H4 (cell line): ENCODE measurements at regions not wholly inside any gene's neighbourhood (a gene's known extent, or its start where the extent isn't known, plus 50 kb on each side); places are given as distances from the start of the nearest gene placed in this dataset.
"Not testable (repeated sequence)": the region's sequence is repeated elsewhere in the genome, so short reads cannot be mapped to it uniquely, and the experiment has no call there.

Experiments used
- DNase-seq: peaks from one replicate; pipeline ENCODE4 v3.0.0-alpha.2; 2015; ENCODE audit warnings: low spot score

DNA sequence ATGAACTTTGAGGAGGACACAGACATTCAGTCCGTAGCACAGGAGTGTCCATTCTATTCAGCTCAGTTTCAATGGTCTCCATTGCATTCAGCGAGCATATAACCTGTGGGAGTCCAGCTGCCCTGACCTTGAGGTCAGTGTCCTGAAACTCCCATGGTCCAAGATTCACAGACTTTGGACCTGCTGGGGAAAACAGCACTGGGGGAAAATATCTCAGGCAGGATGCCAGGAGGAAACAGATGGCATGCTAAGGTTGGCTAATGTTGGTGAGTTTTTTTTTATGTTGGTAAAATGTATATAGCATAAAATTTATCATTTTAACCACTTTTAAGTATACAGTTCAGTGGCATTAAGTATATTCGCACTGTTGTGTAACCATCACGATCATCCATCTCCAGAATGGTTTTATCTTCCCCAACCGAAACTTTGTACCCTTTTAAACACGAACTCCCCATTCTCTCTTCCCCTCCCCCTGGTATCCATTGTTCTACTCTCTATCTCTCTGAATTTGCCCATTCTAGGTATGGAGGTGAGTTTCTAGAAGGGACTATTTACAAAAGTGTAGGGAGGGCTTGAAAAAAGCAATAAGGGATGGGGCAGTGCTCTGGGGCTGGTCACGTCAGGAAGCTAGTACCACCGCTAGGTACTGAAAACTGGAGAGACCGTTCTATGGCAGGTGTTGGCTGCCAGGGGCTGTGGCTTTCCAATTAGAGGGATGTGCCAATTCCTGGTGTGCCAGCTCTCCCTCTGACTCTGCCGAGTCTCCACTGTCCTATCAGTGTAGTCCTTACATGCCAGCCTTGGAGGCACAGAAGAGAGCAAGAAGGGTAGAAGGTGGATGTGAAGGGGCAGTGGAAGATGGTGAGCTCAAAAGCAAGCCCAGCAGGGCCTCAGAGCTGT, 85.3 kb downstream of the FOXD2 start:
- DNase-seq, result no peak

DNA sequence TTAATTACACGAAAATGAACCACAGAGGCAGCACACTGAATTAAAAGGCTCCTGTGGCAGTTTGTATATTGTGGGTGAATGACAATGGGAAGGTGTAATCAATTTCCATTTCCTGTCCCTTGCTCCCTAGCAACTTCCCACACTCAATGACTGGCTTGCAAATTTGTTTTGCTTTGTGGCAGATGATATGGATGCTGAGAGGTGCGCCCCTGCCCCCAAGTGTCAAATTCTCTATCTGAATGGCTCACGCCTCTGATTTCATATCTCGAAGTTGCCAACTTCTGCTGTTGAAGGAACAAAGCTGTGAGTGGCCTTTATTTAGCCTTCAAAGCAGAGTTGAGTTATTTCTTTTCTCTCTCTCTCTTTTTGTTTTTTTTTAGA, 86.0 kb downstream of the FOXD2 start:
- DNase-seq, result no peak

DNA sequence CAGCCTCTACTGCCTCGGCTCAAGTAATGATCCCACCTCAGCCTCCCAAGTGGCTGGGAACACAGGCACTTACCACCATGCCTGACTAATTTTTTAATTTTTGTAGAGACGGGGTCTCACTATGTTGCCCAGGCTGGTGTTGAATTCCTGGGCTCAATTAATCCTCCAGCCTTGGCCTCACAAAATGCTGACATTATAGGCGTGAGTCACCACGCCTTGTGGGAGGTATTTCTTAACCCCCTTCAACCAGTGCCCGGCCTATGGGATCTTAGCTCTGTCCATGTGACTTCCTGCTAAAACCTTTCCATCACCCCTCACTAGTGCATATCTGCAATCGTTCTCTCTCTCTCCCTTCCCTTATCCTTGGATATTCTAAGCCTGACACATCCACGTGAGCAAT, 86.4 kb downstream of the FOXD2 start:
- peak; percentile 54 for DNase-seq

- no peak for DNase-seq
These were observed 89.9 kb downstream of the FOXD2 start for GRCh38 chr1:47527653-47528272.

DNA sequence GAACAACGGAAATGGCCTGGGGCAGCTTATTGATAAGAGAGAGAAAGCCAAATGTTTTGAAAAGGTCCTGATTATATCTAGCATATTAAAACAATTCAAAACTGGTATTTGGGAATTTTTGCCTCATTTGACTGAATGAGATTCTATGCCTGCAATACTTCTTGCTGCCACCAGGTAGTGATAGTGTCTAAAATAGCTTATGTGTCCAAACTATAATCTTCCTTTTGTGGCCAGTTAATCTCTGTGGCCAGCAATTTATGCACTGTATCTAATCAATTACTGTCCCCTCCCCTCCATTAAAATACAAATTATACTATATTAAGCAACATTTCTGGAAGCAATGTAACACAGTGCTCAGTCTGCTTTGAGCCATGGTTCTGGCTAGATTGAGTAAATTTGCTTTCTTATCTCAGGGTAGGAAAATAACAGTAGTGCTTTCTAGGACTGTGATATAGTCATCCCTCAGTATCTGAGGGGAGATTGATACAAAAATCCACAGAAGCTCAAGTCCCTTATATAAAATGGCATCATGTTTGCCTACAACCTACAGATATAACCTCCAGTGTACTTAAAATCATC, 91.8 kb downstream of the FOXD2 start:
- no peak for DNase-seq

DNA sequence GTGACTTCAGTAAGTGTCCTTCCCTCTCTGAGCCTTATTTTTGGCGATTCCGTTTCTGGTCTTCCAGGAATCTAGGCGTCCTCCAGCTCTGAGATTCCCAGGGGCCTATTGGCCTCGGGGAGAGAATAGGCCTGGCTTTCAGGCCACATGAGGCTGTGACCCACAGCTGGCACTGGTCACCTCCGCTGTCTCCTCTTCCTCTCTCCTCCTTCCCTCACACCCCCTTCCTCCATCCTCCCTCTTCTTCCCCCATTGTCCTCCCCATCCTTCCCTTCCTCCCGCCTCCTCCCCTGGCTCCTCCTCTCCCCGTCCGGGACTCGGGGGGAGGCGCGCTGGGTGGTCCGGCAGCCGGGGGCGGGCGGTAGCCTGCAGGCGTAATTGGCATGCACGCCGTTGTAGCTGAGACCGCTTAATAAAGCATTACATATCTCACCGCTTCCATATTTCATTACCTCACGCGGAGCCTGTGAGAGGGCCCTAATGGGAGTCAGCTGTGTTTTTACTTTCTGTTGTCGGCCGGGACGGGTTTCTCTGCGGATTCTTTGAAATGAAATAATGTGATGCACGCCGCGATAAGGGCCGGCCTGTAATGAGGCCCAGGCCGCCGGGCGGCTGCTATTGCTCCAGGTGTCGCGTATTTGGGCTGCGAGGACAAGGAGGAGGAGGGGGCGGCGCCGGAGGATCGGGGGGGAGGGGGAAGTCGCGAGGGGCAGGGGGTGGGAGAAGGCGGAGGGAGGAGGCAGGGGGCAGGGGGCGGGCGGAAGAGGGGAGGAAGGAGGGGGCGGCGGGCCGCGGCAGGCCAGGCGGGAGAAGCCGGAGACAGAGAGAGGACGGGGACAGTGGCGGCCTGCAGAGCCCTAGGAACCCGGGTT, 95.3 kb downstream of the FOXD2 start:
- peak; percentile 62 for DNase-seq

DNA sequence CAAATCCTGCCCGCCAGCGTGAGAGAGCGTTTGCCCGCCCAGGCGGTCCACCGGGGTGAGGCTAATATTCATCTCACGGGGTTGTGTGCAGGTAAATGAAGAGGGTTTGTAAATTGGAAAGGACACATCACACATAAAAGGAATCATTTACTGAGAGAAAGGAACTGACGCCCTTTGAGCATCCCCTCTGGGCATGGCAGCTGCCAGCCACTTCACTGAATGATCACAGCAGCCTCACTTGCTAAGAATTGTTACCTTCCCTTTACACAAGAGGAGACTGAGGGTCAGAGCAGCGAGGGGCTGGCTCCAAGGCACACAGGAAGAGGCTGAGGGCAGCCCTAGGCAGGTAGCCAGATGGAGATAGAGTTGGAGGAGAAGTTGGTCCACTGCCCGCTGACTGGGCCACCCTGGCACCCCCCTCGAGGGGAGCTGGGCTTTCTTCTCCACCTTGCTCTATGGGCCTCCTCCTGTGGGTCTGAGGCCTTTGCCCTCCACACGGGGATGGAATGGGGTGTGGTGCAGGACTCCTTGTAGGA, 96.0 kb downstream of the FOXD2 start:
- no peak for DNase-seq

- no peak for DNase-seq
These were observed 96.6 kb downstream of the FOXD2 start for GRCh38 chr1:47534436-47534835.

- DNase-seq, result peak; percentile 25
These were observed 98.8 kb downstream of the FOXD2 start for GRCh38 chr1:47536646-47537118.

DNA sequence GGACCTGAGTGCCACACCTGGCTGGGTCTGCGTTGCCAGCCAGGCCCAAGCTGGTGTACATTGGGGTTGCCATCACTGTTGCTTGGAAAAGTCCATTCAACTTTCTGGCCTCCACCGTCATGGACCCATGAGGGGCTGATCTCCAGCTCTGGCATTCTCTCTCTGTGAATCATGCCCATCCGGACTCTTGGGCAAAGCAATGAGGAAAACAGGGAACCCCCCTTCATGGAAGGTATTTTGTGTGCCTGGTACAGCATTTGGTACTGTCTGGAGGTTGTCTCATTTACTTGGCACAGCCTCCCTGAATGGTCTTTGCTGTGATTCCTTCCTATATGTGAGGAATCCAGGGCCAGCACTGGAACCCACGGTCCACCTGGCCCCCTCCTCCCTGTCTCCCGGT, 99.4 kb downstream of the FOXD2 start:
- DNase-seq, result no peak

- DNase-seq, result no peak
These were observed 100.1 kb downstream of the FOXD2 start for GRCh38 chr1:47537966-47538365.

- DNase-seq, result not testable (repeated sequence)
These were observed 100.7 kb downstream of the FOXD2 start for GRCh38 chr1:47538530-47538929.

DNA sequence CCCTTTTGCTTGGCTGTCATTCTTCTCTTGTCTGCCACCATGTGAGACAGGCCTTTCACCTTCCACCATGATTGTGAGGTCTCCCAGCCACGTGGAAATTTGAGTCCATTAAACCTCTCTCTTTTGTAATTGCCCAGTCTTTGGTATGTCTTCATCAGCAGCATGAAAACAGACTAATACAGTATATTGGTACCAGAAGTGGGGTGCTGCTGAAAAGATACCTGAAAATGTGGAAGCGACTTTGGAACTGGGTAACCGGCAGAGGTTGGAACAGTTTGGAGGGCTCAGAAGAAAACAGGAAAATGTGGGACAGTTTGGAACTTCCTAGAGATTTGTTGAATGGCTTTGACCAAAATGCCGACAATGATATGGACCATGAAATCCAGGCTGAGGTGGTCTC, 103.9 kb downstream of the FOXD2 start:
- not testable (repeated sequence) for DNase-seq

GRCh38 chr1:47543089-47543488, 105.2 kb downstream of the FOXD2 start:
- DNase-seq, result not testable (repeated sequence)

DNA sequence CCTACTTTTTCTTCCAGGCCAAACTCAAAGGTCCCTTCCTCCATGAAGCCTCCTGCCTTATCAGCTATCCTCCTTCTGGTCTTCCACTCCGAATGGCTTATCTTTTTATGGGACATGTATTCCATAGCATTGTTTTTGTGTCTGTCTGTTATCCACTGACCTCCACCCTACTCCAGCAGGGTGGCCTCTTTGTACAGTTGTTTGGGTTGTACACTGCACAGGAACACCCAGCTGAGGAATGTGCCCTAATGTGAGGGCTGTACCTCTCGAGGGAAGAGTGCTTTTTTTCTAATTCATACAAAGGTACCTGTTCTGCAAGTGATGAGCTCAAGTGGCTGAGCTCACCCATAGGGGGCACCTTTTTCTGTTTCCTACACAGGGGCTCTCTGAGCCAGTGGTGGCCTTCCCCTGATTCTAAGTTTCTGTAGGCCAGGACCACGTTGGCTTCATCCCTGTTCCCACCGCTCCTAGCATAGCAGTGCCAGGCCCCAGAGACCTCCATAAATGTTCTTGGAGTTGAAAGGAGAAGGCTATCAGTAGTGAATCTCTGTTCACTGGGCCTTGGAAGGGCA, 108.2 kb downstream of the FOXD2 start:
- DNase-seq, result no peak

DNA sequence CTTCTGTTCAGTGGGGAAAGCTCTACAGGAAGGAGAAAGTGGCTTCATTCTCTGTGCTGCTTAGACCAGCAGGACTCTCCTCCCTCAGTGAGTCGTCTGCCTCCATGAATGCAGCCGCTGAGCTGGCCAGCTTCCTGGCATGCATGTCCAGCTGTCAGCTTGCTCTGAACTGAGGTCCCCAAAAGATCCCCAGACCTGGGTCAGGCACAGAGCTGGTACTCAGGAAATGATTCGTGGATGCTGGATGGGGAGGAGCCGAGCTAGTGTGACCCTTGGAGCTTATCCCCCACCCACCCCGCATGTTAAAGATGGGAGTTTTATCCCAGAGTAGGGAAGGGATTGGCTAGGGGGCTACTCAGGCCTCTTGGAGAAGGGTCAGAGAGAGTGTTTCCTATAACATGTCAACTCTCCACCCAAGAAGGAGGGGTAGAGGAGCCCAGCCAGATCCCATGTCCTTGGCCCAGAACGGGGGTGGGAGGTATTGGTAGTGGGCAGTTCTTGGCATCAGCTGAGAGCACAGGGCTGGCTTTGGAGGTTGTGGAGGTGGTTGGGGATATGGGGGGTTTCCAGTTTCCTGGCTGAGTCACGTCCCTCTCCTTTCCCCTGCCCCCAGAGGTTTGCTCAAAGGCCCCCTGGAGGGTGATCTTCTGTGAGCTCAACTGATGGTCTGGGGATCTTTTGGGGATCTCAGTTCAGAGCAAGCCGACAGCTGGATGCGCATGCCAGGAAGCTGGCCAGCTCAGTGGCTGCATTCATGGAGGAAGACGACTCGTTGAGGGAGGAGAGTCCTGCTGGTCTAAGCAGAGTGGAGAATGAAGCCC, 110.1 kb downstream of the FOXD2 start:
- no peak for DNase-seq

GRCh38 chr1:47548637-47549036, 110.8 kb downstream of the FOXD2 start:
- no peak for DNase-seq

- no peak for DNase-seq
These were observed 111.7 kb downstream of the FOXD2 start for GRCh38 chr1:47549532-47549931.

GRCh38 chr1:47550929-47551328, 113.1 kb downstream of the FOXD2 start:
- no peak for DNase-seq

- no peak for DNase-seq
These were observed 114.2 kb downstream of the FOXD2 start for GRCh38 chr1:47551971-47552528.
